Ishikawa (cell line): ENCODE measurements at regions not wholly inside any gene's neighbourhood (a gene's known extent, or its start where the extent isn't known, plus 50 kb on each side); places are given as distances from the start of the nearest gene placed in this dataset.

ENCODE experiments used
- CREB1 ChIP-seq: IDR thresholded peaks from 2 replicates; pipeline ENCODE4 v1.6.1; 2012; ENCODE audit warnings: low read depth
- MAX ChIP-seq: IDR thresholded peaks from 2 replicates; pipeline ENCODE4 v1.6.1; 2012
- YY1 ChIP-seq: IDR thresholded peaks from 2 replicates; pipeline ENCODE4 v1.6.1; 2012; ENCODE audit warnings: low read depth

GRCh38 chr20:39784693-39785092 is 822.5 kb downstream of the DHX35 start:
- no peak for TF ChIP-seq CREB1
- TF ChIP-seq YY1: no peak
- TF ChIP-seq MAX: no peak
